ENCODE measurements at regions not wholly inside any gene's neighbourhood (a gene's known extent, or its start where the extent isn't known, plus 50 kb on each side); places are given as distances from the start of the nearest gene placed in this dataset.

- TF ChIP-seq REST (IDR thresholded peaks at IDR 0.05; ENCODE audit: low read depth), result no peak
- no peak for TF ChIP-seq TCF7L2 (IDR thresholded peaks at IDR 0.05; ENCODE audit: borderline replicate concordance, extremely low read depth, insufficient read depth, insufficient read length)
- no peak for TF ChIP-seq SIN3A (IDR thresholded peaks at IDR 0.05; ENCODE audit: low read depth)
- TF ChIP-seq POLR2A (IDR thresholded peaks at IDR 0.05; ENCODE audit: borderline replicate concordance, extremely low read depth, insufficient read depth, insufficient read length), result no peak
Measured at GRCh38 chr2:144920755-144921530, 401.0 kb upstream of the ZEB2 start (continued).

- ATAC-seq (no peak), DNase-seq (ENCODE audit: low read depth, low spot score) (no peak)
- H3K9me3 ChIP-seq (ENCODE audit: control insufficient read depth in 1 of 2, insufficient read depth in 1 of 2, low read depth in 1 of 2, low read length in 2 of 2), result no peaks in the 10 kb centered on the region
- no peaks in the 10 kb centered on the region for H3K79me2 ChIP-seq (ENCODE audit: insufficient read depth, low read length)
- no TSS peak for BruUV-seq (replicated peaks)
- ChIA-PET POLR2A (no interaction called here), RAD21 (ENCODE audit: low non-redundant PET in 1 of 2, low total read pairs in 2 of 2, uncharacterized antibody in 2 of 2, unreplicated experiment in 2 of 2) (interaction anchor here in 1 of 2 experiments (0.8 kb wide), 1 partner anchor 82 kb away, joined by 3 read pairs; no protein-coding TSS in a partner anchor), CTCF (no interaction called here)
- no peak overlapping the region for H2AFZ ChIP-seq (ENCODE audit: low read depth, low read length, poor library complexity, severe bottlenecking)
- no peaks in the 10 kb centered on the region for H4K20me1 ChIP-seq (ENCODE audit: insufficient read depth)
- no peak for TF ChIP-seq EGR1 (IDR thresholded peaks at IDR 0.05; ENCODE audit: low read depth)
- TF ChIP-seq FOSL1 (IDR thresholded peaks at IDR 0.05; ENCODE audit: low read depth), result no peak
- TF ChIP-seq EZH2 (IDR thresholded peaks at IDR 0.05), result no peak
- TF ChIP-seq TCF7L2 (IDR thresholded peaks at IDR 0.05; ENCODE audit: borderline replicate concordance, extremely low read depth, insufficient read depth, insufficient read length), result no peak
- TF ChIP-seq EZH2phosphoT487 (IDR thresholded peaks at IDR 0.05; ENCODE audit: borderline replicate concordance), result no peak
- TF ChIP-seq ZNF274 (IDR thresholded peaks at IDR 0.05; ENCODE audit: low read depth, low read length), result no peak
- no peak for TF ChIP-seq CTCF (IDR thresholded peaks at IDR 0.05 in 2 of 3, conservative IDR thresholded peaks at IDR 0.05 in 1 of 3; ENCODE audit: borderline replicate concordance in 1 of 3, insufficient read depth in 1 of 3, low read depth in 2 of 3, low read length in 2 of 3)
- no peak for TF ChIP-seq ZFX (IDR thresholded peaks at IDR 0.05)
- TF ChIP-seq JUND (IDR thresholded peaks at IDR 0.05), result no peak
- TF ChIP-seq YY1 (IDR thresholded peaks at IDR 0.05; ENCODE audit: extremely low read depth, insufficient replicate concordance, low read depth, low read length), result no peak
- TF ChIP-seq ELF1 (IDR thresholded peaks at IDR 0.05; ENCODE audit: borderline replicate concordance, low read depth), result no peak
- no peak for TF ChIP-seq CBX3 (IDR thresholded peaks at IDR 0.05; ENCODE audit: low read depth)
- no peak for TF ChIP-seq SRF (IDR thresholded peaks at IDR 0.05; ENCODE audit: low read depth)
- TF ChIP-seq ATF3 (IDR thresholded peaks at IDR 0.05), result no peak
- TF ChIP-seq SIN3A (IDR thresholded peaks at IDR 0.05; ENCODE audit: low read depth), result no peak
- no peak for TF ChIP-seq RAD21 (IDR thresholded peaks at IDR 0.05; ENCODE audit: low read depth)
- no peak for TF ChIP-seq CEBPB (IDR thresholded peaks at IDR 0.05; ENCODE audit: low read depth)
- TF ChIP-seq SP1 (IDR thresholded peaks at IDR 0.05; ENCODE audit: low read depth), result no peak
- intact Hi-C loops (cut with micrococcal nuclease), result no loop called here
- no peaks in the 10 kb centered on the region for H3K36me3 ChIP-seq (ENCODE audit: control insufficient read depth in 1 of 2, insufficient read depth in 2 of 2, low read length in 2 of 2)
- H3K4me2 ChIP-seq (ENCODE audit: low read length), result no peak overlapping the region
- H3K4me3 ChIP-seq (replicated peaks in 1 of 2; ENCODE audit: low read depth in 1 of 2, low read length in 2 of 2), result no peak overlapping the region
- no peaks in the 10 kb centered on the region for H3K27me3 ChIP-seq (ENCODE audit: insufficient read depth, low read length)
- no peaks in the 10 kb centered on the region for H3K4me1 ChIP-seq (ENCODE audit: control insufficient read depth in 1 of 2, insufficient read depth in 2 of 2, low read length in 2 of 2)
- no peaks in the 10 kb centered on the region for H3K9me2 ChIP-seq (ENCODE audit: insufficient read depth)
- H3K27ac ChIP-seq (ENCODE audit: low read depth, low read length), result no peak overlapping the region
- no peak overlapping the region for H3K9ac ChIP-seq (ENCODE audit: low read length)
Measured at GRCh38 chr2:144914622-144915318, 394.9 kb upstream of the ZEB2 start.
